NCI-H2171 treated with DMSO at 0.1 percent for 48 hours (cell line): ENCODE measurements at regions not wholly inside any gene's neighbourhood (a gene's known extent, or its start where the extent isn't known, plus 50 kb on each side); places are given as distances from the start of the nearest gene placed in this dataset.

ENCODE experiments used
- DNase-seq: peaks from one replicate; lab custom pipeline; 2025; lab: John Stamatoyannopoulos, UW

DNA sequence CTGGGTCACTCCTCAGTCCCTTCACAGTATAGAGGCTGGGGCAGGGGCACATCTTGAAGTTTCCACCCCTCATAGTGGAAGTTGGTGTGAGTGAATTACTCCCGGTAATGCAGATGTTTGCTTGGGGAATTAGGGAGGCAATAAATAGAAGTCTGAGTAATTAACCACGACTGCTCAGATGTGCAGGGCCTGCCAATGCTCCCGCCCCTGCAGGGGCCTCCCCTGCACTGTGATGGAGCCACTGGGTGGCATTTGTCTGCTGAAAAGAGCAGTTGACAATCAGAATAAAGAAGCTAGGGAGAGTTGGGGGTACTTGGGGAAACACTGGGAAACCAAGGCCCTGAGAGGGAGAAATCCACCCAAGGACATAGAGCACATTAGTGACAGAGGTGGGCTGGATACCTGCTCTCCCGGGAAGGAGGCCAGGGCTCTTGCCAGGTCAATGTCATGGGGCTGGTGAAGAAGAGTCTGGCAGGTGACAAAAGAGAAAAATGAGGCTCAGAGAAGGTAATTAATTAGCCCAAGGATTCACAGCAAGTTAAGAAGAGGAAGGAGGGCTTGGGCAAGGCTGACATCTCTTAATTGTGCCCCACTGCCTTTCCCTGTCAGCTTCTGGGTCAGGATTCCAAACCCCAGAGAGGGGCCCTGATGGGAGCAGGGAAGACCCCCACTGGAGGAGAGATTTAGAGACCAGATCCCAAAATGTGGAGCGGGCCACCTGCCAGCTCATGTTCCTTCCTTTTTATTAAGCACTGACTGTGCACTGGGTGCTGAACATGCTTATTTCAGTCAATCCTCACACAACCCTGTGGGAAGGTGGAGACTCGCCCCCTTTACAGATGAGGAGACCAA, 436.2 kb downstream of the MATN1 start:
- DNase-seq, result no peak

DNA sequence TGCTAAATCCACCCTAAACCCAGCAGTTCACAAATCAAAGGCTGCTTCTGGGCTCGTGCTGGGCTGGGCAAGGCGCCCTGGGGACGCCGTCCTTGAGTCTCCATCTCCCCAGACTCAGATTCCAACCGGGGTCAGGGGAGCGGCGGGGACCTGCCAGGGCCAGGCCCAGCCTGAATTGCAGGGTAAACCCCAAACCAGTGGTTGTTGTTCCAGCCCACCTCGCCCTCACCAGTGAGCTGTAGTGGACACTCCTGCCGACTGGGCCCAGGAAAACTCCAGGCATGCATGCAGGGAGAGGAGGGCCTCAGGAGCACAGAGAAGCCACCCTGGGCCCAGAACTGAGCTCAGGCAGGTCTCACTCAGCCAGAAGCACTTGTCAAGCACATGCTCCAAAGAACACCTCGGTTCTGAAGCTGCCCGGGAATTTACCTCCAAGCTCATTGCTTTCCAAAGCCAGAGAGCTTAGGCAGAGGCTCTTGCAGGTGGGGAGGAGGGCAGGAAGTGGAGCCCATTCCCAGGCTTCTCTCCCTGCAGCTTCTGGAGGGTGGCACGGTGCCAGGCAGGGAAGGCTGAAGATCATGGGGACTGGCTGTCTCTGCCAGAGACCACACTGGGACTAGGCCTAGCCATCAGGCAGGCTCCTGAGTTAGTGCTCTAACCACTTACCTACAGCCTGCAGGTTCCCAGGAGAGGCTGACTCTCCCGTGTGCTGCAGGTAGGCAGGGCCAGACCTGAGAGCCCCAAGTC, 437.0 kb downstream of the MATN1 start:
- DNase-seq, result peak; percentile 46

GRCh38 chr1:30285501-30285932, 437.9 kb downstream of the MATN1 start:
- DNase-seq, result no peak

DNA sequence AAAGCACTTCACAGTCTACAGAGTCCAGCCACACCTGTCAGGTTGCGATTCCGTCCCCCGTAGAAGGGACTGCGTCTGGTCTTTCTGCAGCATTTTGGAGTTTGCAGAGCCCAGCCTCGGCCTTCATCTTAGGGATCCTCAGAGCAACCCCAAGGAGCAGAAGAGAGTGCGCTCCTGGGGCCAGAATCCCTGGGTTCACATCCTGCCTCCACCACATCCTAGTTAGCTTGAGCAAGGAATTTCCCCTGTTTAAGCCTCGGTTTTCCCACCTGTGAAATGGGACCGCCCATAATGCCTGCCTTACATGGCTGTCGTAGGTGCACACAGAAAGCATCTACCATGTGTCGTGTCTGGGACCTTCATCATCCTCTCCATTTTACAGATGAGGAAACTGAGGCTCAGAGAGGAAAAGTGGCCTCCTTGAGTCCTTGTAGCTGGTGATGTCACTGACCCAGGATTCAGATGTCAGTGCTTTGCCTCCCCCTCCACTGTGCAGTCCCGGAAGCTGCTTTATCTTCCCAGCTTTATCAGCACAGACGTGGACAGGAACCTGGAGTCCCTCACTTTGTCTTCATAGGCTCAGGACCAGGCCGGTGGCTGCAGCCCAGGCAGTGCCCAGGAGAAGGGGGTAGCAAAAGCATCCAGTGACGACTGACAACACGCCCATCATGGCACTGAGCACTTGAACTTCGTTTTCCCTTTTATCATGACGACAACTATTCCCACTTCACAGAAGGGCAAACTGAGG, 438.5 kb downstream of the MATN1 start:
- DNase-seq, result no peak

GRCh38 chr1:30284226-30284625, 439.2 kb downstream of the MATN1 start:
- DNase-seq, result no peak

DNA sequence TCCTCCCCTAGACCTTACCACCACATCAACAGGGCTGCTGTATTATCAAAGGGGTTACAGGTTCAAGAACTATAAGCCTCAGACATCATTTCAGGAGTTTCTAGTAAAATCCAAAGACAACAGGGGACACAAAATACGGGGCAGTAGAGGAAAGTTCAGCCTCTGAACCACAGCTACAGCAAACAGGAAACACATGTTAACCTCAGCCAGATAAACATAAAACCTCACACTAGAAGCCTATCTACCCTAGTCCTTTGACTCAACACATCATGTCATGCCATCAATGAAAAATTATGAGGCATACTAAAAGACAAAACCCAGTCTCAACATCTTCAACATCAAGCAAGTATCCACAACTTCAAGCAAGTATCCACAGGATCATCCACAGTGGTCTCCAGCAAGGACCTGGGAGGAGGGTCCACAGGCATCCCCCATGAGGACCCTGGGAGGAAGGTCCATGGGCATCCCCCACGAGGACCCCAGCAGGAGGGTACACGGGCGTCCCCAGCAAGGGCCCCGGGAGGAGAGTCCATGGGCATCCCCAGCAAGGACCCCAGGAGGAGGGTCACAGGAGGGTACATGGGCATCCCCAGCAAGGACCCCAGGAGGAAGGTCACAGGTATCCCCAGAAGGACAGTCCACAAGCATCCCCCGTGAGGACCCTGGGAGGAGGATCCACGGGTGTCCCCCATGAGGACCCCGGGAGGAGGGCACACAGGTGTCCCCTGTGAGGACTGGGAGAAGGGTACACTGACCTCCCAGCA, 440.0 kb downstream of the MATN1 start:
- no peak for DNase-seq

DNA sequence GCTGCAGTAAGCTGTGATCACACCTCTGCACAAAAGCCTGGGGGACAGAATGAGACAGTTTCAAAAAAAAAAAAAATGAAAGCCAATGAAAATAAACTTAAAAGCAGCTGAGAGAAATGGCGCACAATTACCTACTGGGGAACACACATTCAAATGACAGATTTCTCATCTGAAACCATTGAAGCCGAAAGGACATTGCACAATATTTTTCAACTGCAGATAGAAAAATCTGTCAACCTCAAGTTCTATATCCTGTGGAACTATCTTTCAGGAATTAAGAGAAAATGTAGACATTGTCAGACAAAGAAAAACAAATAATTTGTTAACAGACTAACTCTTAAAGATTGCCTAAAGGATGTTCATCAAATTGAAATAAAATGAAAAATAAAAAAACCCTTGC, 442.8 kb downstream of the MATN1 start:
- no peak for DNase-seq

DNA sequence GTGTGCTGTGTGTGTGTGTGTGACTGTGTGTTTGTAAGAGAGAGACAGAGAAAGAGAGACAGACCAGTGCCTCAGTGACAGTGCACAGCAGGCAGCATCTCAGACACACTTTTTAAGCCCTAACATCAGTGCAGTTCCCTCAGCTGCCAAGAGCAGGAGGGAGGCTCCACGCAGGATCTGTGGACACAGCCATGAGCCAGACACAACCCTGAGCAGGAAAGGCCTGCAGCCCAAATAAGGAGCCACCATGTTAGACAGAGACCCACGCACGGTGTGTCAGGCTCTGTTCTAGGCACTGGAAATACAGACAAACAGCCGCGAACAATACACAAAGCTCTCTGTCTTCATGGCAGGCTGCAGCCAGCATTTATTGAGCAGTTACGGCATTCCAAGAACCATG, 445.5 kb downstream of the MATN1 start:
- no peak for DNase-seq

- DNase-seq, result no peak
Measured at GRCh38 chr1:30277415-30277814, 446.0 kb downstream of the MATN1 start.

DNA sequence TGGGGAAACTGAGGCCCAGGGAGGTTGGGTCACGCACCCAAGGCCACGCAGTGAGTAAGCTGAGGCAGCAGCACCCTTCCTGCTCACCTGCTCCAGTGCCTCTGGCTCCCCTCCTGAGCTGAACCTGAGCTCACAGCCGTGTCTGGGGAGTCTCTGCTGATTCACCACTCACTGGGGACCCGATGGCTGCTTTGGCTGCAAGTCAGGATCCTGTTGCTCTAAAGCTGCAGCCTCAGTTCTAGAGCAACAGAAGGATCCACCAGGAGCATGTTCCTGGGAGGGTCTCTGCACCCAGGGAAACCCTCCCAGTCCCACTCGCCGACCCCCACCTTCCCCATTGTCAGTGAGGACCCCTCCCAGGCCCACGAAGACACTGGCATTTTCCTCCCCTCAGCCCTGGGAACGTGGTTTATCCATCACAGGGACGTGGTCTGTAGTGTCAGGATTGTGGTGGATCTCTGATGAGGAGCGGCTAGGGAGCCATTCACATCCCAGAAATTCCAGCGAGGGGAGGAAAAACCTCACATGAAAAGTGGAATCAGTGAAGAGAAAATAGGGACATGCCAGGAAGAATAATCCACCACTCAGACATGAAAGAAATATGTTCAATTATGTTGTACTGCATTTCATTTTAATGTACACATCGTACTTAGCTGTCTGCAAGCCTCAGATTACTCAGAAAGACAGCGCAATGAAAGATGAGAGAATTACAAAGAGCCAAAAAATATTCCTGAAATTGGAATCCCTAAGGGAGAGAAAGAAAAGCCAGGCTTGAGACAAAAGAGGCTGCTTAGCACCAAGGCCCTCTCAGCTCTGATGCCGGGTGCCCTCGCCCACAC, 447.2 kb downstream of the MATN1 start:
- DNase-seq, result no peak

- DNase-seq, result no peak
Measured at GRCh38 chr1:30274976-30275621, 448.3 kb downstream of the MATN1 start.

GRCh38 chr1:30274173-30274970, 449.0 kb downstream of the MATN1 start:
- DNase-seq, result no peak

GRCh38 chr1:30273456-30273855, 449.9 kb downstream of the MATN1 start:
- no peak for DNase-seq

DNA sequence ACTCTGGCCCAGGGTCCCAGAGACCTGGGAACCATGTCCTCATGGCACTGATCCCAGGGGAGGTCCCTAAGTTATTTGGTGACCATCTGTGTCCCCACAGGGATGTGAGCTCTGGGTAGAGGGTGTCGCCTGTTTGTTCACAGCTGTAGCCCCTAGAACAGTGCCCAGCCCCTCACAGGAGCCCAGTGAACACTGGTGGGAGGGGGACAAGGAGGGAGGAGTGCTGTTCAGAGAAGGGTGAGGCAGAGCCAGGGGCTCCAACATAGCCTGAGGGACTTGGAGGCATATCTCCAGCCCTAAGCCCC, 450.4 kb downstream of the MATN1 start:
- no peak for DNase-seq

GRCh38 chr1:30272277-30273020, 450.9 kb downstream of the MATN1 start:
- no peak for DNase-seq

GRCh38 chr1:30271401-30272276, 451.7 kb downstream of the MATN1 start:
- DNase-seq, result no peak

DNA sequence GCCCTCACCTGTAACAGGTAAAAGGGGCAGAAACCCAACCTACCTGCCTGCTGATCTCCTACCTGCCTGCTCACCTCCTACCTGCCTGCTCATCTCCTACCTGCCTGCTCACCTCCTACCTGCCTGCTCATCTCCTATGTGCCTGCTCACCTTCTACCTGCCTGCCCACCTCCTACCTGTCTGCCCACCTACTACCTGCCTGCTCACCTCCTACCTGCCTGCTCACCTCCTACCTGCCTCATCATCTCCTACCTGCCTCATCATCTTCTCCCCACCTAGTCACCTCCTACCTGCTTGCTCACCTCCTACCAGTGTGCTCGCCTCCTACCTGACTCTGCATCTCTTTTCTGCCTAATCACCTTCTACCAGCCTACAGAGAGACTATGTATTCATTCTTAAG, 452.9 kb downstream of the MATN1 start:
- DNase-seq, result no peak
